ENCODE measurements at regions not wholly inside any gene's neighbourhood (a gene's known extent, or its start where the extent isn't known, plus 50 kb on each side); places are given as distances from the start of the nearest gene placed in this dataset.

- whole genome bisulfite sequencing, 2 donors, result 51 to 64% methylated on average over 16 of the region's 16 CpGs
- Histone ChIP-seq H3K36me3 (ENCODE audit: low read depth, missing control alignments) (no peaks in the 10 kb centered on the region), H3K27ac (no peak overlapping the region), H3K4me1 (no peaks in the 10 kb centered on the region), H3K9me3 (no peaks in the 10 kb centered on the region), H3K4me3 (peak overlapping the region in 1 of 2 donors; percentile 32), H3K27me3 (no peaks in the 10 kb centered on the region)
- intact Hi-C loops (cut with DNase I; ENCODE audit: low total_unique reads), result no loop called here
- TF ChIP-seq CTCF (IDR thresholded peaks at IDR 0.05) (no peak), POLR2A (IDR thresholded peaks at IDR 0.05) (no peak)
- DNase-seq, result no peak
Measured at GRCh38 chr3:40615918-40616819, 91.4 kb downstream of the ZNF621 start.

DNA sequence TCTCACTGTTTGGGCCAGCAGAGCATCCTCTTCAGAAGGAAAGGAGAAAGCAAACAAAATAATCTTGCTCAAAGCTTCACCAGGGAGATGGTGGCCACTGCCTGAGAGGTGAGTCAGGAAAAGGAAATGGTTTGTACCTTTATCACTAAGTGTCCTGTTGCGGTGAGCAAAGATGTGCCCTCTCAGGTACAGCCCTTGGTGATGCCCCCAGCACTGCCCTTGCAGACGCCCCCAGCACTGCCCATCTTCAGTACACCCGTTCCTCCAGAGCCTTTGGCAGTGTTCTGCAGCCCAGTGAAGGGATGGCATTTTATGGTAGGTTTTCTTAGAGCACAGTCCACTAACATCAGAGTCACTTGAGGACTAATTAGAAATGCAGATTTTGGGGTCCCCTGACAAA lies 92.3 kb downstream of the ZNF621 start:
- Histone ChIP-seq H3K36me3 (ENCODE audit: low read depth, missing control alignments) (no peaks in the 10 kb centered on the region), H3K27ac (no peak overlapping the region), H3K27me3 (no peaks in the 10 kb centered on the region), H3K4me3 (no peak overlapping the region), H3K9me3 (no peaks in the 10 kb centered on the region), H3K4me1 (no peaks in the 10 kb centered on the region)
- no peak for DNase-seq
- intact Hi-C loops (cut with DNase I; ENCODE audit: low total_unique reads), result no loop called here
- TF ChIP-seq CTCF (IDR thresholded peaks at IDR 0.05) (no peak), POLR2A (IDR thresholded peaks at IDR 0.05) (no peak)
- 84 to 93% methylated on average over 3 of the region's 3 CpGs for WGBS, 2 donors

DNA sequence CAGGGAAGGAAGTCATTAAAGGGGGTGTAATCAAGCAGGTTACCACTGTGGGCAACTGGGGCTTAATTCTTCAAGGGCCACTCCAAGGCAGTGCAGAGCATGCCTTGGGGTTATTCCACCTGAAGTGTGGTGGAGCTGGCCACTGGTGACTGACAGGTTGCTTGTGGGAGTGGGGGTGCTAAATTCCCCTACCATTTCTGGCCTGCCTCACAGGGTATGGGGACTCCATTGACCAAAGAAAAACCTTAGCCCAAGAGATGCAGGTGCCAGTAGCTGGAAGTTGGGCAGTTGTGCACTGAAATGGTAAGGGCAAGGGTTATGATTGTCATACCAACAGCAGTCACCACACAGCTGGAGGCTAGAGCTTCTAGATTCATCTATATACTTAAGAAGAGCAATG lies 93.4 kb downstream of the ZNF621 start:
- Histone ChIP-seq H3K9me3 (no peaks in the 10 kb centered on the region), H3K27ac (no peak overlapping the region), H3K4me3 (no peak overlapping the region), H3K27me3 (no peaks in the 10 kb centered on the region), H3K36me3 (ENCODE audit: low read depth, missing control alignments) (no peaks in the 10 kb centered on the region), H3K4me1 (no peaks in the 10 kb centered on the region)
- TF ChIP-seq POLR2A (IDR thresholded peaks at IDR 0.05) (no peak), CTCF (IDR thresholded peaks at IDR 0.05) (no peak)
- no peak for DNase-seq
- intact Hi-C loops (cut with DNase I; ENCODE audit: low total_unique reads), result no loop called here

GRCh38 chr3:40620151-40620550 lies 95.4 kb downstream of the ZNF621 start:
- H3K27me3 ChIP-seq, result no peaks in the 10 kb centered on the region
- H3K27ac ChIP-seq, result no peak overlapping the region
- no peaks in the 10 kb centered on the region for H3K9me3 ChIP-seq
- H3K4me1 ChIP-seq, result no peaks in the 10 kb centered on the region
- WGBS, 2 donors, result 91 to 100% methylated on average over 2 of the region's 2 CpGs
- intact Hi-C loops (cut with DNase I; ENCODE audit: low total_unique reads), result no loop called here
- DNase-seq, result no peak
- TF ChIP-seq CTCF (IDR thresholded peaks at IDR 0.05) (no peak), POLR2A (IDR thresholded peaks at IDR 0.05) (no peak)
- H3K4me3 ChIP-seq, result no peak overlapping the region
- no peaks in the 10 kb centered on the region for H3K36me3 ChIP-seq (ENCODE audit: low read depth, missing control alignments)

GRCh38 chr3:40621252-40621651 lies 96.5 kb downstream of the ZNF621 start:
- no peaks in the 10 kb centered on the region for H3K36me3 ChIP-seq (ENCODE audit: low read depth, missing control alignments)
- no peak overlapping the region for H3K27ac ChIP-seq
- no peaks in the 10 kb centered on the region for H3K9me3 ChIP-seq
- TF ChIP-seq CTCF (IDR thresholded peaks at IDR 0.05), result no peak
- no peak for TF ChIP-seq POLR2A (IDR thresholded peaks at IDR 0.05)
- intact Hi-C loops (cut with DNase I; ENCODE audit: low total_unique reads), result no loop called here
- no peaks in the 10 kb centered on the region for H3K4me1 ChIP-seq
- 88 to 93% methylated on average over 4 of the region's 4 CpGs for WGBS, 2 donors
- H3K4me3 ChIP-seq, result no peak overlapping the region
- H3K27me3 ChIP-seq, result no peaks in the 10 kb centered on the region
- no peak for DNase-seq

Data from testis (tissue), 2 donors.